GM12878 (cell line): ENCODE measurements at regions not wholly inside any gene's neighbourhood (a gene's known extent, or its start where the extent isn't known, plus 50 kb on each side); places are given as distances from the start of the nearest gene placed in this dataset.

Experiments used
- ATAC-seq: fragments of 200-7000 bp; cut with Tn5 transposase; 3 replicates; pipeline ENCODE4 v1.9.1; 2020; ENCODE audit warnings: mild to moderate bottlenecking, moderate library complexity
- BruUV-seq: library from RNA; stranded (reverse); fragments of 400-500 nt; replicated peaks from 2 replicates; lab custom pipeline; 2021; lab: Mats Ljungman, UMichigan
- CTCF ChIA-PET: fragments of 300-600 bp; sonication (Branson Sonifier 250); formaldehyde crosslinking; extraction: SDS; loops from one replicate; lab custom pipeline; 2021; ENCODE audit warnings: inconsistent platforms; lab: Yijun Ruan, JAX
- POLR2A ChIA-PET: fragments of 350-600 bp; formaldehyde crosslinking; extraction: SDS; loops from one replicate; lab custom pipeline; 2021; ENCODE audit warnings: inconsistent platforms; lab: Charles Lee
- RAD21 ChIA-PET: fragments of 300-600 bp; sonication (Branson Sonifier 250); formaldehyde crosslinking; loops from one replicate; lab custom pipeline; 2023; ENCODE audit warnings: antibody characterized with exemption; ENCODE audit not compliant: unreplicated experiment; lab: Charles Lee
- SMC1A ChIA-PET: fragments of 300-600 bp; sonication (Branson Sonifier 250); formaldehyde crosslinking; loops from one replicate; lab custom pipeline; 2023; ENCODE audit not compliant: unreplicated experiment, uncharacterized antibody; lab: Charles Lee
- DNase-seq: peaks from one replicate; pipeline ENCODE4 v3.0.0-alpha.2; 2011; ENCODE audit warnings: low read depth, low spot score
- FAIRE-seq: peaks from 3 replicates; lab custom pipeline; 2011; peaks lifted over from hg19 to GRCh38; lab: Jason Lieb, UNC
- H2AFZ ChIP-seq: 2 replicates; pipeline ENCODE4 v1.6.0; 2011; ENCODE audit warnings: low read depth, low read length, control low read depth; ENCODE audit not compliant: control insufficient read depth
- H3K27ac ChIP-seq: 2 replicates; pipeline ENCODE4 v1.5.1; 2011; ENCODE audit warnings: control low read depth; ENCODE audit not compliant: control insufficient read depth, insufficient read depth
- H3K27me3 ChIP-seq, 2 experiments: replicated peaks in 1 of 2; 2 replicates each; pipeline versions ENCODE4 v1.6.0 to v1.6.1; 2011; ENCODE audit warnings: low read length in 1 of 2; ENCODE audit not compliant: control insufficient read depth in 2 of 2, insufficient read depth in 2 of 2
- H3K36me3 ChIP-seq, 2 experiments: 2 replicates each; pipeline ENCODE4 v1.5.1; 2011; ENCODE audit warnings: low read length in 1 of 2; ENCODE audit not compliant: control insufficient read depth in 2 of 2, insufficient read depth in 2 of 2
- H3K4me1 ChIP-seq: 2 replicates; pipeline ENCODE4 v1.6.1; 2011; ENCODE audit warnings: mild to moderate bottlenecking, low read length, moderate library complexity, mixed read lengths; ENCODE audit not compliant: control insufficient read depth, insufficient read depth
- H3K4me2 ChIP-seq: 2 replicates; pipeline ENCODE4 v1.6.0; 2011; ENCODE audit warnings: control low read depth; ENCODE audit not compliant: control insufficient read depth, insufficient read depth
- H3K4me3 ChIP-seq: fragments of 200-600 bp; sonication (generic); 2 replicates; pipeline ENCODE4 v1.5.1; 2016
- H3K79me2 ChIP-seq: 2 replicates; pipeline ENCODE4 v1.6.0; 2011; ENCODE audit warnings: low read length; ENCODE audit not compliant: control insufficient read depth, insufficient read depth
- H3K9ac ChIP-seq: 2 replicates; pipeline ENCODE4 v1.8.0; 2011; ENCODE audit warnings: low read length, control low read depth, mixed read lengths; ENCODE audit not compliant: control insufficient read depth, insufficient read depth
- H3K9me3 ChIP-seq: replicated peaks from 3 replicates; pipeline ENCODE4 v1.5.1; 2011; ENCODE audit warnings: mild to moderate bottlenecking, low read length; ENCODE audit not compliant: control insufficient read depth, insufficient read depth
- H4K20me1 ChIP-seq: 2 replicates; pipeline ENCODE4 v1.6.0; 2011; ENCODE audit not compliant: control insufficient read depth, insufficient read depth
- ATF3 ChIP-seq: IDR thresholded peaks from 2 replicates; pipeline ENCODE4 v1.6.1; 2011; ENCODE audit warnings: low read depth, mild to moderate bottlenecking, low read length, moderate library complexity, borderline replicate concordance; ENCODE audit errors: extremely low read depth
- ATF7 ChIP-seq: fragments of 450-650 bp; IDR thresholded peaks from 2 replicates; pipeline ENCODE4 v1.6.1; 2016; ENCODE audit warnings: low read depth, mild to moderate bottlenecking
- BACH1 ChIP-seq: fragments of 450-650 bp; IDR thresholded peaks from 2 replicates; pipeline ENCODE4 v1.6.1; 2017; ENCODE audit warnings: mild to moderate bottlenecking, borderline replicate concordance
- BCLAF1 ChIP-seq: fragments of 450-650 bp; IDR thresholded peaks from 2 replicates; pipeline ENCODE4 v1.6.1; 2017; ENCODE audit warnings: antibody characterized with exemption, mild to moderate bottlenecking, moderate library complexity
- CHD2 ChIP-seq: IDR thresholded peaks from 2 replicates; pipeline ENCODE4 v1.6.1; 2011; ENCODE audit warnings: low read depth, low read length, improper control_type of control experiment, borderline replicate concordance
- DPF2 ChIP-seq: fragments of 450-650 bp; IDR thresholded peaks from 2 replicates; pipeline ENCODE4 v1.6.1; 2017; ENCODE audit warnings: mild to moderate bottlenecking
- ELK1 ChIP-seq: IDR thresholded peaks from 2 replicates; pipeline ENCODE4 v1.6.1; 2012; ENCODE audit warnings: low read depth, low read length, improper control_type of control experiment
- EZH2 ChIP-seq: IDR thresholded peaks from 2 replicates; pipeline ENCODE4 v1.6.1; 2012; ENCODE audit warnings: low read depth, mild to moderate bottlenecking, control low read depth, inconsistent platforms, low read length, borderline replicate concordance; ENCODE audit not compliant: control insufficient read depth
- FOXM1 ChIP-seq: IDR thresholded peaks from 2 replicates; pipeline ENCODE4 v1.6.1; 2012; ENCODE audit warnings: low read depth, mild to moderate bottlenecking, inconsistent platforms, low read length, moderate library complexity
- GABPA ChIP-seq: IDR thresholded peaks from 2 replicates; pipeline ENCODE4 v1.6.1; 2014; ENCODE audit warnings: antibody characterized with exemption, low read depth, mild to moderate bottlenecking, inconsistent platforms
- MYC ChIP-seq: IDR thresholded peaks from 2 replicates; pipeline ENCODE4 v1.6.1; 2011; ENCODE audit warnings: mild to moderate bottlenecking, low read length, moderate library complexity, inconsistent platforms; ENCODE audit not compliant: insufficient read depth, insufficient replicate concordance, insufficient read length, severe bottlenecking
- SMARCA5 ChIP-seq: fragments of 450-650 bp; IDR thresholded peaks from 2 replicates; pipeline ENCODE4 v1.6.1; 2017; ENCODE audit warnings: mild to moderate bottlenecking
- SP1 ChIP-seq: IDR thresholded peaks from one replicate; pipeline ENCODE4 v1.6.1; 2011; ENCODE audit warnings: low read depth, low read length
- STAT1 ChIP-seq: fragments of 450-650 bp; conservative IDR thresholded peaks from 2 replicates; pipeline ENCODE4 v1.6.1; 2014; ENCODE audit warnings: antibody characterized with exemption, mild to moderate bottlenecking
- WRNIP1 ChIP-seq: IDR thresholded peaks from 2 replicates; pipeline ENCODE4 v1.6.1; 2011; ENCODE audit warnings: low read depth, low read length, improper control_type of control experiment, borderline replicate concordance
- ZBTB4 ChIP-seq: fragments of 450-650 bp; formaldehyde crosslinking; IDR thresholded peaks from 2 replicates; pipeline ENCODE4 v1.4.0; 2022; ENCODE audit warnings: mild to moderate bottlenecking, moderate library complexity
- ZNF384 ChIP-seq: IDR thresholded peaks from 2 replicates; pipeline ENCODE4 v1.6.1; 2012; ENCODE audit warnings: low read depth, mild to moderate bottlenecking, low read length, improper control_type of control experiment, borderline replicate concordance
- WGBS: methylation state at CpG from one replicate; pipeline ENCODE4 v1.1.6; 2016; ENCODE audit warnings: low lambda C conversion rate; ENCODE audit not compliant: insufficient replicate concordance, insufficient coverage; ENCODE audit errors: missing lambda C conversion rate; 5-methylcytosine and 5-hydroxymethylcytosine counted together
- in situ Hi-C: fragments of 300-500 bp; cut with MboI; formaldehyde crosslinking; loops from 9 replicates; pipeline ENCODE4 v1.14.3; 2018; ENCODE audit warnings: mixed read lengths
- intact Hi-C: fragments of 100-400 bp; cut with micrococcal nuclease; formaldehyde crosslinking; loops from one replicate; pipeline ENCODE4 v1.14.2; 2022; ENCODE audit not compliant: unreplicated experiment

GRCh38 chr10:4692206-4692605, 133.8 kb upstream of the AKR1E2 start:
- no peak overlapping the region for H3K27ac ChIP-seq
- no peaks in the 10 kb centered on the region for H4K20me1 ChIP-seq
- 48% methylated on average over 2 of the region's 2 CpGs for WGBS
- CTCF ChIA-PET = no interaction called here
- H3K27me3 ChIP-seq = no peaks in the 10 kb centered on the region
- POLR2A ChIA-PET = no interaction called here
- no peak overlapping the region for H3K4me2 ChIP-seq
- H3K4me1 ChIP-seq = no peaks in the 10 kb centered on the region; the same call in 1 of the 2 replicates
- no peaks in the 10 kb centered on the region for H3K9me3 ChIP-seq
- in situ Hi-C loops = no loop called here
- H3K79me2 ChIP-seq = no peaks in the 10 kb centered on the region
- RAD21 ChIA-PET = no interaction called here
- ATAC-seq = no peak
- SMC1A ChIA-PET = no interaction called here
- no peak for FAIRE-seq
- no peaks in the 10 kb centered on the region for H3K36me3 ChIP-seq
- no peak for DNase-seq
- BruUV-seq = no TSS peak
- no peak overlapping the region for H2AFZ ChIP-seq
- intact Hi-C loops = no loop called here
- no peak overlapping the region for H3K4me3 ChIP-seq
- H3K9ac ChIP-seq = no peak overlapping the region
- no peak for TF ChIP-seq ATF3
- TF ChIP-seq BACH1 = no peak
- TF ChIP-seq WRNIP1 = no peak
- no peak for TF ChIP-seq MYC
- TF ChIP-seq FOXM1 = no peak
- TF ChIP-seq EZH2 = no peak
- no peak for TF ChIP-seq ATF7
- TF ChIP-seq ELK1 = no peak
- no peak for TF ChIP-seq SP1
- TF ChIP-seq ZNF384 = no peak
- no peak for TF ChIP-seq DPF2
- no peak for TF ChIP-seq ZBTB4 (CRISPR knock-in tag)
- TF ChIP-seq STAT1 = no peak
- TF ChIP-seq CHD2 = no peak
- TF ChIP-seq SMARCA5 = no peak
- no peak for TF ChIP-seq GABPA
- no peak for TF ChIP-seq BCLAF1
